ENCODE measurements at regions not wholly inside any gene's neighbourhood (a gene's known extent, or its start where the extent isn't known, plus 50 kb on each side); places are given as distances from the start of the nearest gene placed in this dataset.

DNA sequence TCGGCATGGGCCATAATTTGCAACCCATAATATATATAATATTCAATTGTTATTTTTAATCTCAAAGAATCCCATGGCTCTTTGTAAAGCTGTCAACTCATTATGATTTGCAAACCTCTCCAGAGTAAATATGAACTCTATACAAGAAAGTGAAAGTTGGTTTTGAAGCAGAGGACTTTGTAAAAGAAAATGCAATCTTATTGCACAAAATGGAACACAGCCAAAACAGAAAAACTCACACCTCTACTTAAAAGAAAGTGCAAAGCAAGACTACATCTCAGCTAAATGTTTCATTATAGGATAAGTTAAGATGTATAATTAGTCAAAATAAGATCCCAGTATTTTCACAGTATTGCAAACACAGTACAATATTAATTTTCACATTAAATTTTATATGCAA is 111.2 kb upstream of the FLRT2 start:
- Histone ChIP-seq H3K27ac (no peak overlapping the region), H3K4me3 (no peak overlapping the region), H3K36me3 (no peaks in the 10 kb centered on the region), H3K27me3 (no peaks in the 10 kb centered on the region), H3K9me3 (no peaks in the 10 kb centered on the region), H3K4me1 (peaks cover 0 to 4% (median 0%) of the 10 kb centered on the region in 3 donors)
- ATAC-seq (no peak), FAIRE-seq (no peak), DNase-seq (no peak)
- 95 to 100% methylated on average over 1 of the region's 1 CpG for WGBS, 2 donors
- intact Hi-C loops (cut with DNase I), result no loop called here
- TF ChIP-seq, protein P1, sequence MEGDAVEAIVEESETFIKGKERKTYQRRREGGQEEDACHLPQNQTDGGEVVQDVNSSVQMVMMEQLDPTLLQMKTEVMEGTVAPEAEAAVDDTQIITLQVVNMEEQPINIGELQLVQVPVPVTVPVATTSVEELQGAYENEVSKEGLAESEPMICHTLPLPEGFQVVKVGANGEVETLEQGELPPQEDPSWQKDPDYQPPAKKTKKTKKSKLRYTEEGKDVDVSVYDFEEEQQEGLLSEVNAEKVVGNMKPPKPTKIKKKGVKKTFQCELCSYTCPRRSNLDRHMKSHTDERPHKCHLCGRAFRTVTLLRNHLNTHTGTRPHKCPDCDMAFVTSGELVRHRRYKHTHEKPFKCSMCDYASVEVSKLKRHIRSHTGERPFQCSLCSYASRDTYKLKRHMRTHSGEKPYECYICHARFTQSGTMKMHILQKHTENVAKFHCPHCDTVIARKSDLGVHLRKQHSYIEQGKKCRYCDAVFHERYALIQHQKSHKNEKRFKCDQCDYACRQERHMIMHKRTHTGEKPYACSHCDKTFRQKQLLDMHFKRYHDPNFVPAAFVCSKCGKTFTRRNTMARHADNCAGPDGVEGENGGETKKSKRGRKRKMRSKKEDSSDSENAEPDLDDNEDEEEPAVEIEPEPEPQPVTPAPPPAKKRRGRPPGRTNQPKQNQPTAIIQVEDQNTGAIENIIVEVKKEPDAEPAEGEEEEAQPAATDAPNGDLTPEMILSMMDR (IDR thresholded peaks at IDR 0.05), result no peak

DNA sequence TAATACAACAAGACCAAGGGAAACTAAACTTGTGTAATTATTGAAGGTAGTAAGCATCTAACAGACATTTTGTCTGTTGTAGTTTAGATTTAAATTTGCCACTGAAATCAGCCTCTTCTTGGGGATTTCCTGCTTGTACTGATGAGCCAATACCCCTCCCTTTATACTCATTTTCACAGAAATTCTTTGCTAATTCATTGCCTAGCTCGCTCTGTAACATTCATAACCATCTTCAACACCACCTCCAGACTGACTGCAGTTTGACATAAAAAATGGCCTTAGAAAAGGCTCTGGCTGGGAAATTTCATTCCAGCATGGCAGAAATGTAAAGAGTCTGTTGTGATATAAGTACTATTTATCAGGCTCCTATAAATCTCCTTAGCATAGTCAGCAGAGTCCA is 109.7 kb upstream of the FLRT2 start:
- Histone ChIP-seq H3K9me3 (no peaks in the 10 kb centered on the region), H3K4me1 (peaks cover 0 to 4% (median under 1%) of the 10 kb centered on the region in 3 donors), H3K4me3 (no peak overlapping the region), H3K36me3 (no peaks in the 10 kb centered on the region), H3K27me3 (no peaks in the 10 kb centered on the region), H3K27ac (no peak overlapping the region)
- intact Hi-C loops (cut with DNase I), result no loop called here
- ATAC-seq (no peak), DNase-seq (no peak), FAIRE-seq (no peak)
- TF ChIP-seq, protein P1 (IDR thresholded peaks at IDR 0.05), result no peak
- WGBS, 2 donors, result 92 to 96% methylated on average over 1 of the region's 1 CpG

DNA sequence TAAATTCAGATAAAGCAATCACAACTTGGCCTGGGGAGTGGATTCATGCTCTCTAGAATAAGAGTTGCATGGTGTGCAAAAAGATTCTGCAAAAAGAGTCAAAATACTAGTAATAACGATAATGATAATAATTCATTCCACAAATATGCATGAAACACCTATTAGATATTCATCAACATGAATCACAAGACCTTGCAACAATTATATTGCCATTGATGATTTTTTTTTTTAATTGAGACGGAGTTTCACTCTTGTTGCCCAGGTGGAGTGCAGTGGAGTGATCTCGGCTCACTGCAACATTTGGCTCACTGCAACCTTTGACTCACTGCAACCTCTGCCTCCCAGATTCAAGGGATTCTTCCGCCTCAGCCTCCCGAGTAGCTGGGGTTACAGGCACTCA is 109.2 kb upstream of the FLRT2 start:
- 92 to 99% methylated on average over 5 of the region's 5 CpGs for WGBS, 2 donors
- FAIRE-seq, result no peak
- Histone ChIP-seq H3K27ac (no peak overlapping the region), H3K9me3 (no peaks in the 10 kb centered on the region), H3K27me3 (no peaks in the 10 kb centered on the region), H3K36me3 (no peaks in the 10 kb centered on the region), H3K4me3 (no peak overlapping the region), H3K4me1 (peaks cover 0 to 4% (median 3%) of the 10 kb centered on the region in 3 donors)
- intact Hi-C loops (cut with DNase I), result no loop called here
- TF ChIP-seq, protein P1 (IDR thresholded peaks at IDR 0.05), result no peak
- ATAC-seq, result no peak
- no peak for DNase-seq

DNA sequence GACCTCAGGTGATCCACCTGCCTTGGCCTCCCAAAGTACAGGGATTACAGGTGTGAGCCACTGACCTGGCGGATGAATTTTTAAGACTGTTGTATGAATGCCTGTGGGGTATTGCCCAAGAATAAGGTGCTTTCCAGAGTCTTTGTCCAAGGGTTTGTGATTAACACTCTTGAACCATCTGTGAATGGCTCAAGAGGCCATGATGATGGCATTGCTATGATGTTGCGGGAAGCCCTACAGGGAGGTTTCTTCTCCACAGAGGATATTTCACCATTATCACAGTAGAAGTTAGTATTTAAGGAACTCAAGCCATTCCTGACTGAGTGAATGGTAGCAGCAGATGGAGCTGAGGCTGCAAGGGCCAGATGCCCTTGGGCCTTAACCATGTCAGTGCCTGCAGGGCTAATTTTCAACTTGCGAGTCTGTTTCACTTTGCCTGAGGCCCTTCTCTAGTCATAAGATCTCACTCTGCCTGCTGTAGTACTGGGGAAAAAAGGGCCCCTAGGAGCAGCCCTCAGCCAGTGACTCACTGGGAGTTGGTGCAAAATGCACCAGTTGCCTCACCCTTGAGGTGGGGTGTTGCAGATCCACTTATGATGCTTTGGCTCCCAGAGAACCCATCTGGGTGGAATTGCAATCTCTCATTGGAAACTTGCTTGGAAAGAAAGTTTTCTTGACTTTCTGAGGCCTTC is 108.6 kb upstream of the FLRT2 start:
- intact Hi-C loops (cut with DNase I), result no loop called here
- TF ChIP-seq, protein P1 (IDR thresholded peaks at IDR 0.05), result no peak
- Histone ChIP-seq H3K27me3 (no peaks in the 10 kb centered on the region), H3K27ac (no peak overlapping the region), H3K4me1 (peaks cover 0 to 3% (median 2%) of the 10 kb centered on the region in 3 donors), H3K36me3 (no peaks in the 10 kb centered on the region), H3K4me3 (no peak overlapping the region), H3K9me3 (no peaks in the 10 kb centered on the region)
- 97 to 99% methylated on average over 3 of the region's 3 CpGs for WGBS, 2 donors
- FAIRE-seq (no peak), ATAC-seq (no peak), DNase-seq (no peak)

DNA sequence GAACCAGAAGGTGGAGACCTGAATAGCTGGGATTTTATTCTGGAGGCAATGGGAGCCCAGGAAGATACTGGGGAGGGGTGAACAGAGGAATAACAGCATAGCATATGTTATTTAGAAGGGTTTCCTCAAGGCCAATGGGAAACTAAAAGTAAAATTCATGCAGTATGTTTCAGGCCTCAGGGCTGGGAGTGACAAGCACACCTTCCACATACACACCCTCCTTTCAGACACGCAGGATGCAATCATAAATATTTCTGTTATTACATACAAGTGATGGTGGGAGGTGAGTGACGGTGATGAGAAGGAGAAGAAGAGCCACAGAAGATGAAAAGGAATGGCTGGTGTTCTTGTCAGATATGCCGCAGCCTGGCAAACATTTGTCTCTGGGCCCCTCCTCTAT is 106.1 kb upstream of the FLRT2 start:
- TF ChIP-seq, protein P1 (IDR thresholded peaks at IDR 0.05), result no peak
- H3K27ac ChIP-seq, result no peak overlapping the region
- peaks cover 0 to 3% (median 0%) of the 10 kb centered on the region in 3 donors for H3K4me1 ChIP-seq
- intact Hi-C loops (cut with DNase I), result no loop called here
- 94 to 95% methylated on average over 3 of the region's 3 CpGs for WGBS, 2 donors
- FAIRE-seq, result no peak
- no peak for DNase-seq
- H3K4me3 ChIP-seq, result no peak overlapping the region
- no peaks in the 10 kb centered on the region for H3K36me3 ChIP-seq
- H3K27me3 ChIP-seq, result no peaks in the 10 kb centered on the region
- no peak for ATAC-seq
- H3K9me3 ChIP-seq, result no peaks in the 10 kb centered on the region
